Large intestine (tissue), 3 donors: ENCODE measurements at regions not wholly inside any gene's neighbourhood (a gene's known extent, or its start where the extent isn't known, plus 50 kb on each side); places are given as distances from the start of the nearest gene placed in this dataset.
"Not testable (repeated sequence)": the region's sequence is repeated elsewhere in the genome, so short reads cannot be mapped to it uniquely, and the experiment has no call there.

ENCODE experiments used
- DNase-seq, 2 donors: peaks; one replicate each; pipeline versions ENCODE4 v3.0.0 to v3.0.0-alpha.2; 2013
- H3K27ac ChIP-seq: one replicate; pipeline ENCODE4 v1.5.1; 2013; ENCODE audit warnings: low read length
- H3K27me3 ChIP-seq: 2 replicates; pipeline ENCODE4 v1.6.1; 2013; ENCODE audit warnings: low read length; ENCODE audit not compliant: control insufficient read depth, insufficient read depth
- H3K36me3 ChIP-seq: 2 replicates; pipeline ENCODE4 v1.6.1; 2013; ENCODE audit warnings: low read length; ENCODE audit not compliant: control insufficient read depth, insufficient read depth
- H3K4me1 ChIP-seq: one replicate; pipeline ENCODE4 v1.6.1; 2013; ENCODE audit warnings: low read length; ENCODE audit not compliant: control insufficient read depth, insufficient read depth
- H3K4me3 ChIP-seq: one replicate; pipeline ENCODE4 v1.5.1; 2013; ENCODE audit warnings: low read length
- H3K9me3 ChIP-seq: one replicate; pipeline ENCODE4 v1.6.1; 2013; ENCODE audit warnings: mild to moderate bottlenecking, low read depth, low read length, moderate library complexity; ENCODE audit not compliant: control insufficient read depth
- WGBS: methylation state at CpG from one replicate; pipeline ENCODE4 v1.1.5; 2013; ENCODE audit warnings: low lambda C conversion rate; ENCODE audit not compliant: insufficient coverage; 5-methylcytosine and 5-hydroxymethylcytosine counted together

- H3K9me3 ChIP-seq: no peaks in the 10 kb centered on the region
- no peak overlapping the region for H3K27ac ChIP-seq
- DNase-seq: no peak
- H3K4me3 ChIP-seq: no peak overlapping the region
- no CpG with 5 or more reads among the region's 3 CpGs for WGBS
- peaks cover 4% of the 10 kb centered on the region for H3K27me3 ChIP-seq
- no peaks in the 10 kb centered on the region for H3K36me3 ChIP-seq
- H3K4me1 ChIP-seq: no peaks in the 10 kb centered on the region
Measured at GRCh38 chr5:62155988-62156387, 150.0 kb upstream of the KIF2A start.

GRCh38 chr5:62167561-62168057, 138.4 kb upstream of the KIF2A start:
- no peak overlapping the region for H3K4me3 ChIP-seq
- H3K27me3 ChIP-seq: no peaks in the 10 kb centered on the region
- no peak for DNase-seq
- no peak overlapping the region for H3K27ac ChIP-seq
- H3K36me3 ChIP-seq: no peaks in the 10 kb centered on the region
- peaks cover 5% of the 10 kb centered on the region for H3K9me3 ChIP-seq
- no CpG with 5 or more reads among the region's 3 CpGs for WGBS
- no peaks in the 10 kb centered on the region for H3K4me1 ChIP-seq

GRCh38 chr5:62168506-62169281, 137.3 kb upstream of the KIF2A start:
- H3K4me1 ChIP-seq: no peaks in the 10 kb centered on the region
- no peak overlapping the region for H3K4me3 ChIP-seq
- no CpG with 5 or more reads among the region's 7 CpGs for WGBS
- DNase-seq: no peak
- H3K27me3 ChIP-seq: no peaks in the 10 kb centered on the region
- no peaks in the 10 kb centered on the region for H3K36me3 ChIP-seq
- no peaks in the 10 kb centered on the region for H3K9me3 ChIP-seq
- H3K27ac ChIP-seq: no peak overlapping the region

- H3K4me3 ChIP-seq: no peak overlapping the region
- H3K36me3 ChIP-seq: no peaks in the 10 kb centered on the region
- no peaks in the 10 kb centered on the region for H3K27me3 ChIP-seq
- no peaks in the 10 kb centered on the region for H3K4me1 ChIP-seq
- no peaks in the 10 kb centered on the region for H3K9me3 ChIP-seq
- no CpG with 5 or more reads among the region's 5 CpGs for WGBS
- H3K27ac ChIP-seq: no peak overlapping the region
- no peak for DNase-seq
Measured at GRCh38 chr5:62178258-62178657, 127.7 kb upstream of the KIF2A start.

GRCh38 chr5:62182802-62183201, 123.2 kb upstream of the KIF2A start:
- Histone ChIP-seq H3K27me3 (no peaks in the 10 kb centered on the region), H3K4me3 (no peak overlapping the region), H3K27ac (no peak overlapping the region), H3K9me3 (no peaks in the 10 kb centered on the region), H3K36me3 (no peaks in the 10 kb centered on the region), H3K4me1 (no peaks in the 10 kb centered on the region)
- DNase-seq: no peak
- WGBS: 80% methylated on average over 1 of the region's 1 CpG

- Histone ChIP-seq H3K4me1 (no peaks in the 10 kb centered on the region), H3K27me3 (no peaks in the 10 kb centered on the region), H3K36me3 (no peaks in the 10 kb centered on the region), H3K4me3 (no peak overlapping the region), H3K9me3 (no peaks in the 10 kb centered on the region), H3K27ac (no peak overlapping the region)
- no peak for DNase-seq
- WGBS: 100% methylated on average over 1 of the region's 1 CpG
Measured at GRCh38 chr5:62183727-62184126, 122.3 kb upstream of the KIF2A start.

- no peak for DNase-seq
- no CpG with 5 or more reads among the region's 1 CpG for WGBS
- H3K4me3 ChIP-seq: no peak overlapping the region
Measured at GRCh38 chr5:62184444-62184843, 121.6 kb upstream of the KIF2A start.

GRCh38 chr5:62190173-62190572, 115.8 kb upstream of the KIF2A start:
- Histone ChIP-seq H3K4me3 (no peak overlapping the region), H3K27me3 (no peaks in the 10 kb centered on the region), H3K9me3 (peaks cover 3% of the 10 kb centered on the region), H3K4me1 (no peaks in the 10 kb centered on the region), H3K36me3 (no peaks in the 10 kb centered on the region), H3K27ac (no peak overlapping the region)
- DNase-seq: no peak
- WGBS: no CpG with 5 or more reads among the region's 2 CpGs

More at GRCh38 chr5:62184444-62184843, 121.6 kb upstream of the KIF2A start:
- H3K27me3 ChIP-seq: no peaks in the 10 kb centered on the region
- H3K36me3 ChIP-seq: no peaks in the 10 kb centered on the region
- H3K27ac ChIP-seq: no peak overlapping the region
- H3K9me3 ChIP-seq: no peaks in the 10 kb centered on the region
- no peaks in the 10 kb centered on the region for H3K4me1 ChIP-seq

- Histone ChIP-seq H3K4me3 (no peak overlapping the region), H3K36me3 (no peaks in the 10 kb centered on the region), H3K27ac (no peak overlapping the region), H3K4me1 (no peaks in the 10 kb centered on the region), H3K27me3 (no peaks in the 10 kb centered on the region), H3K9me3 (peaks cover 3% of the 10 kb centered on the region)
- no peak for DNase-seq
- no CpG with 5 or more reads among the region's 1 CpG for WGBS
Measured at GRCh38 chr5:62190931-62191330, 115.1 kb upstream of the KIF2A start.

- Histone ChIP-seq H3K4me3 (no peak overlapping the region), H3K27me3 (no peaks in the 10 kb centered on the region), H3K4me1 (no peaks in the 10 kb centered on the region), H3K36me3 (no peaks in the 10 kb centered on the region), H3K9me3 (peaks cover 3% of the 10 kb centered on the region), H3K27ac (no peak overlapping the region)
- DNase-seq: no peak
- no CpG with 5 or more reads among the region's 1 CpG for WGBS
Measured at GRCh38 chr5:62192958-62193357, 113.0 kb upstream of the KIF2A start.

GRCh38 chr5:62196532-62196931, 109.5 kb upstream of the KIF2A start:
- not testable (repeated sequence) for H3K4me3 ChIP-seq, H3K27ac ChIP-seq, DNase-seq, H3K4me1 ChIP-seq, H3K36me3 ChIP-seq, H3K27me3 ChIP-seq, H3K9me3 ChIP-seq
- no CpG with 5 or more reads among the region's 5 CpGs for WGBS
